Activated CD4-positive, alpha-beta memory T cell treated with anti-CD3 and anti-CD28 coated beads, Interleukin-2, amount 10 ng/mL, durations not matched to agents 7 days and 5 days (primary cell): ENCODE measurements at regions not wholly inside any gene's neighbourhood (a gene's known extent, or its start where the extent isn't known, plus 50 kb on each side); places are given as distances from the start of the nearest gene placed in this dataset.
"Not testable (repeated sequence)": the region's sequence is repeated elsewhere in the genome, so short reads cannot be mapped to it uniquely, and the experiment has no call there.

Experiments used
- CTCF ChIA-PET: fragments of 350-600 bp; sonication (Branson Sonifier 250); formaldehyde crosslinking; loops from one replicate; lab custom pipeline; 2021; ENCODE audit warnings: antibody characterized with exemption, inconsistent platforms; lab: Charles Lee
- POLR2A ChIA-PET: fragments of 350-600 bp; sonication (Branson Sonifier 250); formaldehyde crosslinking; loops from one replicate; lab custom pipeline; 2021; ENCODE audit warnings: antibody characterized with exemption; lab: Charles Lee
- DNase-seq: peaks from one replicate; pipeline ENCODE4 v3.0.0-alpha.2; 2020
- H3K27ac Mint-ChIP-seq: one replicate; pipeline ENCODE4 v1.8.0; 2021; ENCODE audit warnings: mild to moderate bottlenecking, mixed read lengths
- H3K27me3 Mint-ChIP-seq: one replicate; pipeline ENCODE4 v1.8.0; 2021; ENCODE audit warnings: mixed read lengths
- H3K36me3 Mint-ChIP-seq: one replicate; pipeline ENCODE4 v1.8.0; 2021; ENCODE audit warnings: low read depth, mixed read lengths
- H3K4me1 Mint-ChIP-seq: one replicate; pipeline ENCODE4 v1.8.0; 2021; ENCODE audit warnings: mixed read lengths
- H3K4me3 Mint-ChIP-seq: one replicate; pipeline ENCODE4 v1.8.0; 2021; ENCODE audit warnings: mild to moderate bottlenecking, mixed read lengths
- H3K9me3 Mint-ChIP-seq: one replicate; pipeline ENCODE4 v1.8.0; 2021; ENCODE audit warnings: mixed read lengths

- no peak for DNase-seq
- Mint-ChIP-seq H3K9me3 (no peaks in the 10 kb centered on the region), H3K27me3 (no peaks in the 10 kb centered on the region), H3K36me3 (no peaks in the 10 kb centered on the region), H3K4me3 (no peak overlapping the region), H3K27ac (no peak overlapping the region), H3K4me1 (no peaks in the 10 kb centered on the region)
- POLR2A ChIA-PET: no interaction called here
- CTCF ChIA-PET: no interaction called here
Observed at GRCh38 chr1:100643471-100644196, 75.9 kb upstream of the VCAM1 start.

DNA sequence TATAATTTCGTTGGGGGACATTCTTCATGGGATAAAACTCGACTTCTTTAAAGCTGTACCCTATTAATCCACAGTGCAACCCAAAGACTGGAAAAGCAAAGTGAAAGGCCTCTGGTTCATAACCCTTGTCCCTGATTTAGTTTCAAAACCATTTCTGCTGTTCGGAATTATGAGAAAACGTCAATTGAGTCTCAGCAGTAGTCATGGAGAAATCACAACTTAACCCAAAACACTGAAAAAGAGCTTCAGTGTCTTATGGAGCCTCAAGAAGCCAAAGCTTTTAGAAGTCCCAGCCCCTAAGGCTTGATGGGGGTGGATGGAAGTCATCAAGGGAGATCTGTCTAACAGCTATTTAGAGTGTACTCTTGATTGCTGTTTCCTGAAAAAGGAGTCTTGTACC is 73.5 kb upstream of the VCAM1 start:
- Mint-ChIP-seq H3K36me3 (no peaks in the 10 kb centered on the region), H3K27ac (no peak overlapping the region), H3K9me3 (no peaks in the 10 kb centered on the region), H3K4me3 (no peak overlapping the region), H3K27me3 (peaks cover 1% of the 10 kb centered on the region), H3K4me1 (no peaks in the 10 kb centered on the region)
- ChIA-PET CTCF (no interaction called here), POLR2A (no interaction called here)
- no peak for DNase-seq

DNA sequence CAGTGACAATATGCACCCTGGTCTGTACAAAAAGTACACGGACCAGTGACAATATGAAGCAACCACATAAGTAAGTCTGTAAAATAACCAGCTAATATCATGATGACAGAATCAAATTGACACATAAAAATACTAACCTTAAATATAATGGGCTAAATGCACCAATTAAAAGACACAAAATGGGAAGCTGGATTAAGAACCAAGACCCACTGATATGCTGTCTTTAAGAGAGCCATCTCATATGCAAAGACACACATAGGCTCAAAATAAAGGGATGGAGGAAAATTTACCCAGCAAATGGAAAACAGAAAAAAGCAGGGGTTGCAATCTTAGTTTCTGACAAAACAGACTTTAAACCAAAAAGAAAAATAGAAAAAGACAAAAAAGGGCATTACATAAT is 70.4 kb upstream of the VCAM1 start:
- DNase-seq: no peak
- H3K27ac Mint-ChIP-seq: no peak overlapping the region
- ChIA-PET POLR2A (no interaction called here), CTCF (no interaction called here)
- no peaks in the 10 kb centered on the region for H3K9me3 Mint-ChIP-seq
- no peaks in the 10 kb centered on the region for H3K36me3 Mint-ChIP-seq
- peaks cover 1% of the 10 kb centered on the region for H3K27me3 Mint-ChIP-seq
- no peaks in the 10 kb centered on the region for H3K4me1 Mint-ChIP-seq
- H3K4me3 Mint-ChIP-seq: no peak overlapping the region

GRCh38 chr1:100657876-100658715 is 61.4 kb upstream of the VCAM1 start:
- CTCF ChIA-PET: no interaction called here
- H3K27ac Mint-ChIP-seq: no peak overlapping the region
- no peak overlapping the region for H3K4me3 Mint-ChIP-seq
- POLR2A ChIA-PET: no interaction called here
- H3K4me1 Mint-ChIP-seq: no peaks in the 10 kb centered on the region
- H3K9me3 Mint-ChIP-seq: no peaks in the 10 kb centered on the region
- H3K27me3 Mint-ChIP-seq: peaks cover 4% of the 10 kb centered on the region
- no peaks in the 10 kb centered on the region for H3K36me3 Mint-ChIP-seq
- no peak for DNase-seq

DNA sequence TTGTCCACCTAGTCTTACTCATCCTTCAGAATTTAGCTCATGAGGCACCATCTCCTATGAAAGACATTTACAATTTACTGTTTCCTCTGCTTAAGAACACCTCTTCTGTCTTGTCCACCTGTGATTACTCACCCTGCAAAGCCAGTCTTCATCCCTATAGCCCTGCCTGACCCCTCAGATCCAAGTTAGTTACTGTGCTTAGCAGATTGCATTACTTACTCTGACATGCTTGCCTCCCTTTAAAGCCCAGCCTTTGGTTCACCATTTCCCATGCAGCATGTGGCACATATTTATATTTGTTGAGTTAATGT is 60.9 kb upstream of the VCAM1 start:
- H3K4me3 Mint-ChIP-seq: no peak overlapping the region
- ChIA-PET CTCF (no interaction called here), POLR2A (no interaction called here)
- H3K4me1 Mint-ChIP-seq: no peaks in the 10 kb centered on the region
- H3K36me3 Mint-ChIP-seq: no peaks in the 10 kb centered on the region
- peaks cover 4% of the 10 kb centered on the region for H3K27me3 Mint-ChIP-seq
- no peaks in the 10 kb centered on the region for H3K9me3 Mint-ChIP-seq
- no peak overlapping the region for H3K27ac Mint-ChIP-seq
- DNase-seq: no peak

DNA sequence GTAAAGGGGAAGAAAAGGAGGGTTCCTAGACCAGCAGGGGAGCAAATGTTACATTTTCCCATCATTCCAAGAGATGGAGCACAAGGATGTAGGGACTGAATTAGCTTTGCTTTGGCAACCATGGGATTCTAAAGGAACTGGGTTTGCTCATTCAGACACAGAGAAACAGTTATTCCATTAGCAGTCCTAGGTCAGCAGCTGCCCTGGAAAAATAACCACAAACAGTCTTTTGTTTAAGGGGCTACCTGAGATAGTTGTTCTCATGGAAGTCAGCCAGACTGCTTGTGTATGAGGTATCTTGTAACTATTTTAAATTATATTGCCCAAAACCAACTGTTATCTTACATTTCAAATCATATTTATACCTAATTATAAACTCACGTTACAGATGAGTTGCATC is 58.4 kb upstream of the VCAM1 start:
- no peak for DNase-seq
- Mint-ChIP-seq H3K36me3 (no peaks in the 10 kb centered on the region), H3K4me3 (no peak overlapping the region), H3K27ac (no peak overlapping the region), H3K9me3 (peaks cover under 1% of the 10 kb centered on the region), H3K4me1 (no peaks in the 10 kb centered on the region), H3K27me3 (peaks cover 8% of the 10 kb centered on the region)
- POLR2A ChIA-PET: no interaction called here
- CTCF ChIA-PET: no interaction called here

GRCh38 chr1:100668494-100668893 is 51.0 kb upstream of the VCAM1 start:
- H3K4me1 Mint-ChIP-seq, H3K4me3 Mint-ChIP-seq, H3K9me3 Mint-ChIP-seq, DNase-seq, H3K27me3 Mint-ChIP-seq, POLR2A ChIA-PET, H3K36me3 Mint-ChIP-seq, H3K27ac Mint-ChIP-seq, CTCF ChIA-PET: not testable (repeated sequence)
